Progenitor cell of endocrine pancreas (in vitro differentiated cells): ENCODE measurements at regions not wholly inside any gene's neighbourhood (a gene's known extent, or its start where the extent isn't known, plus 50 kb on each side); places are given as distances from the start of the nearest gene placed in this dataset.

Experiments
- DNase-seq: peaks from one replicate; pipeline ENCODE4 v3.0.0; 2021; ENCODE audit warnings: low spot score; ENCODE audit not compliant: unreplicated experiment
- H3K27ac Mint-ChIP-seq: 2 replicates; pipeline ENCODE4 v1.8.0; 2021; ENCODE audit warnings: mild to moderate bottlenecking, moderate library complexity, mixed read lengths
- H3K27me3 Mint-ChIP-seq: 2 replicates; pipeline ENCODE4 v1.8.0; 2021; ENCODE audit warnings: mixed read lengths
- H3K36me3 Mint-ChIP-seq: 2 replicates; pipeline ENCODE4 v1.8.0; 2022; ENCODE audit warnings: mixed read lengths; ENCODE audit not compliant: insufficient read depth
- H3K4me1 Mint-ChIP-seq: 2 replicates; pipeline ENCODE4 v1.8.0; 2021; ENCODE audit warnings: low read depth, mixed read lengths
- H3K4me3 Mint-ChIP-seq: 2 replicates; pipeline ENCODE4 v1.8.0; 2021; ENCODE audit warnings: low read depth, mild to moderate bottlenecking, moderate library complexity, mixed read lengths
- H3K9me3 Mint-ChIP-seq: 2 replicates; pipeline ENCODE4 v1.8.0; 2021; ENCODE audit warnings: low read depth, mixed read lengths
- TF ChIP-seq, protein P1 (sequence below): fragments of 200-600 bp; sonication (generic); IDR thresholded peaks from one replicate; pipeline ENCODE4 v1.5.0; 2021; ENCODE audit warnings: antibody characterized with exemption, mild to moderate bottlenecking; ENCODE audit not compliant: unreplicated experiment

DNA sequence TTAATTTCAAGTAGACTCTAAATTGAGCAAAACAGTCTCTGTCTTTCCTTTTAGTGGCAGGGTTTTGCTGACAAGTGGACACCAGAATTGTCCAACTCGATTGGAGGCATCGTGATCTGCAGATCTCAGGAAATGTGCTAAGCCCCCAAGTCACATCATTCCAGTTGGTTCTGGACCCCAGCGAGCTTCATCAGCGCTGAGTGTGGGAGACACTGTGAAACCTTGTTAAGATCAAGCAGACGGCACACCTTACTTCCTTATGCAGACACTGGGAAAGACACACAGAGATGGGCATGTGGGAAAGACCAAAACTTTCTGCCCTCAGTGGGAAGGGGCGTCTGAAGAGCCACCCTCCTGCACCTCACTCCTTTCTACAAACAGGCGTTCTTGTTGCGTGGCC, 440.8 kb downstream of the GLRX3 start:
- Mint-ChIP-seq H3K4me1 (no peaks in the 10 kb centered on the region), H3K9me3 (no peaks in the 10 kb centered on the region), H3K4me3 (no peak overlapping the region), H3K27ac (no peak overlapping the region), H3K27me3 (peaks cover 51% of the 10 kb centered on the region), H3K36me3 (no peaks in the 10 kb centered on the region)
- TF ChIP-seq, protein P1, sequence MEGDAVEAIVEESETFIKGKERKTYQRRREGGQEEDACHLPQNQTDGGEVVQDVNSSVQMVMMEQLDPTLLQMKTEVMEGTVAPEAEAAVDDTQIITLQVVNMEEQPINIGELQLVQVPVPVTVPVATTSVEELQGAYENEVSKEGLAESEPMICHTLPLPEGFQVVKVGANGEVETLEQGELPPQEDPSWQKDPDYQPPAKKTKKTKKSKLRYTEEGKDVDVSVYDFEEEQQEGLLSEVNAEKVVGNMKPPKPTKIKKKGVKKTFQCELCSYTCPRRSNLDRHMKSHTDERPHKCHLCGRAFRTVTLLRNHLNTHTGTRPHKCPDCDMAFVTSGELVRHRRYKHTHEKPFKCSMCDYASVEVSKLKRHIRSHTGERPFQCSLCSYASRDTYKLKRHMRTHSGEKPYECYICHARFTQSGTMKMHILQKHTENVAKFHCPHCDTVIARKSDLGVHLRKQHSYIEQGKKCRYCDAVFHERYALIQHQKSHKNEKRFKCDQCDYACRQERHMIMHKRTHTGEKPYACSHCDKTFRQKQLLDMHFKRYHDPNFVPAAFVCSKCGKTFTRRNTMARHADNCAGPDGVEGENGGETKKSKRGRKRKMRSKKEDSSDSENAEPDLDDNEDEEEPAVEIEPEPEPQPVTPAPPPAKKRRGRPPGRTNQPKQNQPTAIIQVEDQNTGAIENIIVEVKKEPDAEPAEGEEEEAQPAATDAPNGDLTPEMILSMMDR, result no peak
- no peak for DNase-seq

DNA sequence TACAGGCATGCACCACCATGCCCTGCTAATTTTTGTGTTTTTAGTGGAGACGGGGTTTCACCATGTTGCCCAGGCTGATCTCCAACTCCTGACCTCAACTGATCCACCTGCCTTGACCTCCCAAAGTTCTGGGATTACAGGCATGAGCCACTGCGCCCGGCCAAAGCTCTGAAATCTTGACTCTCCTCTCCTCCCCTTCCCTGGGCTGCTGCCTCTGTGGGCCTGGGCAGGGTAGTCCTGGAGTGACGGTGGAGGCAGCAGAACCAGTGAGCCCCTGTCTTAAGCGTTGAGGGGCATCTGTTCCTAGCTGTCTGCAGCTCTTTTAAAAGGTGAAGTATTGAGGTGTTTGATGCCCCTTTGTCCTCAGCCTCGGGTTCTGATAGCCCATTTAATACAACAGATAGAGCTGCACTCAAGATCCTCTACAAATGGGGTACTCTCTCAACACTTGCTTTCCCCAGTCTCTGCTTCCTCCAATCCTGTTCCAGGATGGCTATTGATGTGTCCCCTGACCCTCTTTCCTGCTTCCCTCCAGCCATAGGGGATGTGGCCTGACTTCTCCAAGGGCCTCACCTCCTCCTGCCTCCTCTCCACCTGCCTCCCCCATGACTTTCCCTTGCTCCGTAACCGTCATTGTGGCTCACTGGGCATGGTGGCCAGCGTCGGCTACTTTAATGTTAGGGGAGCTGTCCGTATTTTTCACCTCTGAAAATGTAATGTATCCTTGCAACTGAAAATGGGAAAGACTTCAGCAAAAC, 442.5 kb downstream of the GLRX3 start:
- Mint-ChIP-seq H3K4me3 (no peak overlapping the region), H3K27ac (no peak overlapping the region), H3K9me3 (no peaks in the 10 kb centered on the region), H3K27me3 (peaks cover 42% of the 10 kb centered on the region), H3K36me3 (no peaks in the 10 kb centered on the region), H3K4me1 (no peaks in the 10 kb centered on the region)
- TF ChIP-seq, protein P1, result no peak
- DNase-seq, result no peak

DNA sequence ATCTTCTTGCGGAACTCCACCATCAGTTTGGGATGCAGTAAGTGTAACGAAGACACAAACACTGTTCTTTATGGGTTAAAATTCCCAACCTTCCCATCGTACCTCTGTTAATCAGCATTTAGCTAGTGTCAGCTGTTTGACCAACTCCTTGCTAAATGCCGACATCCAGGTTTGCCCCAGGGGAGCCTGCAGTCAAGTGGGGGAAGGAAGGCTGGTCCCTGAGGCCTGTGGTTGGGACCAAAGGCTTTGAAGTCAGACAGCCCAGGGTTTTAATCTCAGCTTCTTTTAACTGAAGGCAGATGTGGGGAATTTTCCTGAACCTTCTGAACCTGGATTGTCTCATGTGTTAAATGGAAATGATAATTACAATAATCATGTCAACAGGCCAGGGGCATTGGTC, 443.7 kb downstream of the GLRX3 start:
- H3K27me3 Mint-ChIP-seq, result peaks cover 37% of the 10 kb centered on the region
- no peaks in the 10 kb centered on the region for H3K4me1 Mint-ChIP-seq
- no peaks in the 10 kb centered on the region for H3K36me3 Mint-ChIP-seq
- no peak for DNase-seq
- TF ChIP-seq, protein P1, result no peak
- H3K9me3 Mint-ChIP-seq, result no peaks in the 10 kb centered on the region
- H3K4me3 Mint-ChIP-seq, result no peak overlapping the region
- no peak overlapping the region for H3K27ac Mint-ChIP-seq

DNA sequence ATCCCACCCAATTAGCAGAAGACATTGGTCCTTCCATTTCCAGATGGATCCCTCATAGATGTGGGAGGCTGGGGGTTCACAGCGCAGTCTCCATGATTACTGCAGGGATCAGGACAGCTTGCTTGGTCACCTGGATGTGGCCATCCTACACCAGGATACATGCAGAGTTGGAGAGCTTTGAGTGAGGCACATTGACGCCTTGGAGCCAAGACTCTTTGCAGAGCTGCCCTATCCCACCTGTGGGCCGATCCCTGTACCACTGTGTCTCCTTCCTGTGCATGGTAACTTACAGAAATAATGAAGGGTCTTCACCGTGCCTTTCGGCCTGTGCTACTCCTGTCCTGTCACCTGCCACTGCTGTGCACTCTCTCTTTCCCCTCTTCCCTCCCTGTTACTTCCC, 444.8 kb downstream of the GLRX3 start:
- Mint-ChIP-seq H3K4me1 (no peaks in the 10 kb centered on the region), H3K36me3 (no peaks in the 10 kb centered on the region), H3K4me3 (no peak overlapping the region), H3K27me3 (peaks cover 29% of the 10 kb centered on the region), H3K27ac (no peak overlapping the region), H3K9me3 (no peaks in the 10 kb centered on the region)
- TF ChIP-seq, protein P1, result no peak
- no peak for DNase-seq

DNA sequence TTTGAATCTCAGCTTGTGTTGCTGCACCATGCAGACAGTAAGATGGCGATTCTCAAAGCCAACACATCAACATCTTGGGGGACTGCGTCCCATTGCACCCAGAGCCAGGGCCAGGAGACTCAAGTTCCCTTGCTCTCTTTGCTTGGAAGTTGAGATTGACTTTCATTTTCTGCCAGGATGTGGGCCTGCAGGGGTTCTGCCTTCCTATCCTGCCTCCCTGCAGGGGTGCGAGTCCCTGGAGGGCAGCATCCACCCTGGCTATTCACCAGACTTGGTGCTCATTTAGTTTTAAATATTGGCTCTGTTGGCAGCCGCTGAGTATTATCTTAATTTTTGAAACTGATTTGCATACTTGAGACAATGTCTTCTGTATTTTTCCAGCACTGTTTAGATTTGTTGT, 451.5 kb downstream of the GLRX3 start:
- no peak for DNase-seq
- TF ChIP-seq, protein P1, result no peak
- H3K9me3 Mint-ChIP-seq, result no peaks in the 10 kb centered on the region
- H3K36me3 Mint-ChIP-seq, result no peaks in the 10 kb centered on the region
- H3K4me3 Mint-ChIP-seq, result no peak overlapping the region
- H3K4me1 Mint-ChIP-seq, result no peaks in the 10 kb centered on the region
- no peak overlapping the region for H3K27ac Mint-ChIP-seq
- H3K27me3 Mint-ChIP-seq, result peaks cover 9% of the 10 kb centered on the region
